HCT116 (cell line): ENCODE measurements at regions not wholly inside any gene's neighbourhood (a gene's known extent, or its start where the extent isn't known, plus 50 kb on each side); places are given as distances from the start of the nearest gene placed in this dataset.

ENCODE experiments used
- CBX3 ChIP-seq: IDR thresholded peaks from 2 replicates; pipeline ENCODE4 v1.6.1; 2012; ENCODE audit warnings: low read depth
- CTCF ChIP-seq, 3 experiments: fragments of 200-600 bp in 1 of 3; sonication (generic) in 1 of 3; IDR thresholded peaks in 2 of 3; conservative IDR thresholded peaks in 1 of 3; 2 replicates each; pipeline ENCODE4 v1.5.1; 2012 to 2017; ENCODE audit warnings: low read depth in 2 of 3, low read length in 2 of 3, antibody characterized with exemption in 1 of 3, borderline replicate concordance in 1 of 3, control low read depth in 1 of 3, mild to moderate bottlenecking in 1 of 3, mixed read lengths in 1 of 3, mixed run types in 1 of 3, moderate library complexity in 1 of 3; ENCODE audit not compliant: insufficient read depth in 1 of 3
- EGR1 ChIP-seq: IDR thresholded peaks from 2 replicates; pipeline ENCODE4 v1.6.1; 2012; ENCODE audit warnings: low read depth
- EZH2 ChIP-seq: fragments of 200-600 bp; sonication (generic); IDR thresholded peaks from 2 replicates; pipeline ENCODE4 v1.6.1; 2017; ENCODE audit warnings: antibody characterized with exemption, mixed run types
- MAX ChIP-seq: IDR thresholded peaks from 2 replicates; pipeline ENCODE4 v1.6.1; 2012
- POLR2A ChIP-seq: IDR thresholded peaks from 2 replicates; pipeline ENCODE4 v1.7.0; 2011; ENCODE audit warnings: borderline replicate concordance; ENCODE audit not compliant: insufficient read depth, insufficient read length; ENCODE audit errors: extremely low read depth
- POLR2AphosphoS5 ChIP-seq: IDR thresholded peaks from 2 replicates; pipeline ENCODE4 v1.6.1; 2011; ENCODE audit warnings: mild to moderate bottlenecking, low read depth, low read length, moderate library complexity
- RAD21 ChIP-seq: IDR thresholded peaks from 2 replicates; pipeline ENCODE4 v1.6.1; 2012; ENCODE audit warnings: low read depth, mild to moderate bottlenecking
- SIN3A ChIP-seq: IDR thresholded peaks from 2 replicates; pipeline ENCODE4 v1.6.1; 2012; ENCODE audit warnings: low read depth

GRCh38 chr9:13728917-13729811 is 449.7 kb upstream of the MPDZ start:
- TF ChIP-seq EGR1 (no peak), CTCF (IDR thresholded peaks at IDR 0.05 in 2 of 3, conservative IDR thresholded peaks at IDR 0.05 in 1 of 3; ENCODE audit: borderline replicate concordance in 1 of 3, insufficient read depth in 1 of 3, low read depth in 2 of 3, low read length in 2 of 3) (no peak), POLR2A (no peak), RAD21 (no peak), POLR2AphosphoS5 (no peak), EZH2 (no peak), MAX (no peak), CBX3 (no peak), SIN3A (no peak)
